Vagina (tissue), 2 donors: ENCODE measurements at regions not wholly inside any gene's neighbourhood (a gene's known extent, or its start where the extent isn't known, plus 50 kb on each side); places are given as distances from the start of the nearest gene placed in this dataset.

ENCODE experiments used
- DNase-seq, 2 donors: peaks; one replicate each; pipeline ENCODE4 v3.0.0-alpha.2; 2017; ENCODE audit errors: extremely low spot score in 2 of 2
- H3K27ac ChIP-seq: fragments of 200-600 bp; sonication (generic); one replicate; pipeline ENCODE4 v1.5.1; 2019
- H3K27me3 ChIP-seq: fragments of 200-600 bp; sonication (generic); one replicate; pipeline ENCODE4 v1.5.1; 2019
- H3K36me3 ChIP-seq, 2 donors: fragments of 200-600 bp; sonication (generic); one replicate each; pipeline ENCODE4 v1.5.1; 2017 to 2019
- H3K4me1 ChIP-seq: fragments of 200-600 bp; sonication (generic); one replicate; pipeline ENCODE4 v1.5.1; 2019
- H3K4me3 ChIP-seq, 2 donors: fragments of 200-600 bp; sonication (generic); 1 replicate in 1 of 2; 2 replicates in 1 of 2; pipeline ENCODE4 v1.5.1; 2016 to 2019
- H3K9me3 ChIP-seq: fragments of 200-600 bp; sonication (generic); one replicate; pipeline ENCODE4 v1.5.1; 2019
- POLR2A ChIP-seq, 2 donors: fragments of 450-650 bp; IDR thresholded peaks; one replicate each; pipeline ENCODE4 v1.6.1; 2017; ENCODE audit warnings: antibody characterized with exemption in 2 of 2, mild to moderate bottlenecking in 2 of 2, moderate library complexity in 2 of 2
- POLR2AphosphoS5 ChIP-seq, 2 donors: sonication (generic); formaldehyde crosslinking; IDR thresholded peaks; one replicate each; pipeline ENCODE4 v1.9.0; 2017; ENCODE audit warnings: antibody characterized with exemption in 2 of 2, mild to moderate bottlenecking in 2 of 2, low read depth in 1 of 2; ENCODE audit not compliant: insufficient read depth in 1 of 2
- intact Hi-C: fragments of 100-400 bp; cut with DNase I; formaldehyde crosslinking; loops from one replicate; pipeline ENCODE4 v1.15.1; 2023
- TF ChIP-seq, protein P1 (sequence below), 3 experiments: fragments of 450-650 bp in 2 of 3; fragments of 200-600 bp in 1 of 3; sonication (generic) in 1 of 3; IDR thresholded peaks; one replicate each; pipeline ENCODE4 v1.5.1; 2017 to 2019; ENCODE audit warnings: antibody characterized with exemption in 3 of 3, mild to moderate bottlenecking in 2 of 3, moderate library complexity in 2 of 3

DNA sequence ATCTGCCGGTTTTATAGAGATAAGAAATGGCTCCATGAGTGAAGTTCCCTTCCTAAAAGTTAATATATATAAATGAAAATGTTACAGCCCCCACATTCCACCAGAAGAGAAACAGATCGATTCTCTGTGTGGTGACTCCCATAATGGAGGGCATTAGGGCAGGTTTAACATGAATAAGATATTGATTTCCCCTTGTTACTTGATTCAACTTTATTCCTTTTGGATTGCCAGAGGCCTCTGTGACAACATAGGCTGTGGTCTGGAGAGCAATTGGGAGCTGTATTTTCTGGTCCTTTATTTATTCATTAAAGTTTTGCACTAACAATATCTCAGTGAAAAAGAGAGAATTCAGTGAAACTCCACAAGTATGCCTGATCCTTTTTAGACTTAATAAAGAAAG is 125.2 kb upstream of the CCDC196 start:
- no peaks in the 10 kb centered on the region for H3K9me3 ChIP-seq
- H3K27me3 ChIP-seq: no peaks in the 10 kb centered on the region
- H3K4me3 ChIP-seq: no peak overlapping the region
- intact Hi-C loops: no loop called here
- no peaks in the 10 kb centered on the region for H3K36me3 ChIP-seq
- TF ChIP-seq, protein P1, sequence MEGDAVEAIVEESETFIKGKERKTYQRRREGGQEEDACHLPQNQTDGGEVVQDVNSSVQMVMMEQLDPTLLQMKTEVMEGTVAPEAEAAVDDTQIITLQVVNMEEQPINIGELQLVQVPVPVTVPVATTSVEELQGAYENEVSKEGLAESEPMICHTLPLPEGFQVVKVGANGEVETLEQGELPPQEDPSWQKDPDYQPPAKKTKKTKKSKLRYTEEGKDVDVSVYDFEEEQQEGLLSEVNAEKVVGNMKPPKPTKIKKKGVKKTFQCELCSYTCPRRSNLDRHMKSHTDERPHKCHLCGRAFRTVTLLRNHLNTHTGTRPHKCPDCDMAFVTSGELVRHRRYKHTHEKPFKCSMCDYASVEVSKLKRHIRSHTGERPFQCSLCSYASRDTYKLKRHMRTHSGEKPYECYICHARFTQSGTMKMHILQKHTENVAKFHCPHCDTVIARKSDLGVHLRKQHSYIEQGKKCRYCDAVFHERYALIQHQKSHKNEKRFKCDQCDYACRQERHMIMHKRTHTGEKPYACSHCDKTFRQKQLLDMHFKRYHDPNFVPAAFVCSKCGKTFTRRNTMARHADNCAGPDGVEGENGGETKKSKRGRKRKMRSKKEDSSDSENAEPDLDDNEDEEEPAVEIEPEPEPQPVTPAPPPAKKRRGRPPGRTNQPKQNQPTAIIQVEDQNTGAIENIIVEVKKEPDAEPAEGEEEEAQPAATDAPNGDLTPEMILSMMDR (IDR thresholded peaks at IDR 0.05): no peak
- TF ChIP-seq POLR2A (IDR thresholded peaks at IDR 0.05) (no peak), POLR2AphosphoS5 (IDR thresholded peaks at IDR 0.05; ENCODE audit: insufficient read depth in 1 of 2, low read depth in 1 of 2) (no peak)
- H3K4me1 ChIP-seq: no peaks in the 10 kb centered on the region
- no peak for DNase-seq
- no peak overlapping the region for H3K27ac ChIP-seq

DNA sequence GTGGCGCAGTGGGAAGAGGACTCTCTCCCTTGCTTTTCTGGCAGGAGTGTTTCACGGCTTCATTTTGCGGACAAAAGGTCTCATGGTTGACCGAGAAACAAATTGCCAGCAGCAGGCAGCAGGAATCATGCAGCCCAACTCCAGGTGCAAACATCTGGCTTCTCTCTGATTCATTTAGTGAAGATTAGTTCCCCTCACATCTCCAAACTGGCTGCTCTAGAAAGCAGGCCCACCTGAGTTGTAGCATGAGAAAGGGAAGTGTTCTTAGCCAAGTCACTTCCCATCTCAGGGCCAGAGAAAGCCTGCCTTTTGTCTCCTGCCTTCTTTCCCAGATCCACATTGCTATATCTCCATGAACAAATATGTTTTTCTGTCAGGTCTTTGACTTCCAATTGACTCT is 120.8 kb upstream of the CCDC196 start:
- H3K36me3 ChIP-seq: no peaks in the 10 kb centered on the region
- H3K9me3 ChIP-seq: no peaks in the 10 kb centered on the region
- no peaks in the 10 kb centered on the region for H3K4me1 ChIP-seq
- no peak overlapping the region for H3K4me3 ChIP-seq
- intact Hi-C loops: no loop called here
- DNase-seq: no peak
- no peak overlapping the region for H3K27ac ChIP-seq
- TF ChIP-seq POLR2A (IDR thresholded peaks at IDR 0.05): no peak
- TF ChIP-seq, protein P1 (IDR thresholded peaks at IDR 0.05): no peak
- TF ChIP-seq POLR2AphosphoS5 (IDR thresholded peaks at IDR 0.05; ENCODE audit: insufficient read depth in 1 of 2, low read depth in 1 of 2): no peak
- H3K27me3 ChIP-seq: no peaks in the 10 kb centered on the region

GRCh38 chr14:66369157-66369697 is 116.9 kb upstream of the CCDC196 start:
- Histone ChIP-seq H3K4me3 (no peak overlapping the region), H3K27me3 (no peaks in the 10 kb centered on the region), H3K9me3 (no peaks in the 10 kb centered on the region), H3K36me3 (no peaks in the 10 kb centered on the region), H3K27ac (no peak overlapping the region), H3K4me1 (no peaks in the 10 kb centered on the region)
- no peak for DNase-seq
- TF ChIP-seq, protein P1 (IDR thresholded peaks at IDR 0.05): no peak
- no peak for TF ChIP-seq POLR2AphosphoS5 (IDR thresholded peaks at IDR 0.05; ENCODE audit: insufficient read depth in 1 of 2, low read depth in 1 of 2)
- TF ChIP-seq POLR2A (IDR thresholded peaks at IDR 0.05): no peak
- intact Hi-C loops: no loop called here

DNA sequence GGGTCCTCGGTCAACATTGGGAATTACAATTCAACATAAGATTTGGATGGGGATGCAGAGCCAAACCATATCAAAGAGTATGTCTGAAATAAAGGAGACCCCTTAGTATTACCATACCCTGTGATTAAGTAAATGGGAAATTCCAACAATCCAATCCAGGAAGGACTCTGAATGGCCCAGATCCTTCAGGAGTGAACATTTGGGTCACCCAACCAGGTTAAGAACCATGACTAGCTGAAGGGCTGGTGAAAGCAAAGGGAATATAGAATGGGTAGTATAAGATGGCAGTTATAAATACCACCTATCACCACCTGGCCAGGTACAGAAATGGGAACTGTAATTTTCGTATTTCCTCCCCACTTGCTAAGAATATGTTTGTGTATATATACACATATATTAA is 114.4 kb upstream of the CCDC196 start:
- intact Hi-C loops: no loop called here
- Histone ChIP-seq H3K27ac (no peak overlapping the region), H3K4me1 (no peaks in the 10 kb centered on the region), H3K27me3 (no peaks in the 10 kb centered on the region), H3K9me3 (no peaks in the 10 kb centered on the region), H3K4me3 (no peak overlapping the region), H3K36me3 (no peaks in the 10 kb centered on the region)
- DNase-seq: no peak
- no peak for TF ChIP-seq POLR2A (IDR thresholded peaks at IDR 0.05)
- TF ChIP-seq POLR2AphosphoS5 (IDR thresholded peaks at IDR 0.05; ENCODE audit: insufficient read depth in 1 of 2, low read depth in 1 of 2): no peak
- TF ChIP-seq, protein P1 (IDR thresholded peaks at IDR 0.05): no peak

- Histone ChIP-seq H3K4me1 (no peaks in the 10 kb centered on the region), H3K9me3 (no peaks in the 10 kb centered on the region), H3K27me3 (no peaks in the 10 kb centered on the region), H3K36me3 (no peaks in the 10 kb centered on the region), H3K27ac (no peak overlapping the region), H3K4me3 (no peak overlapping the region)
- DNase-seq: no peak
- TF ChIP-seq, protein P1 (IDR thresholded peaks at IDR 0.05): no peak
- no peak for TF ChIP-seq POLR2AphosphoS5 (IDR thresholded peaks at IDR 0.05; ENCODE audit: insufficient read depth in 1 of 2, low read depth in 1 of 2)
- no peak for TF ChIP-seq POLR2A (IDR thresholded peaks at IDR 0.05)
- intact Hi-C loops: no loop called here
Measured at GRCh38 chr14:66375046-66375964, 110.9 kb upstream of the CCDC196 start.
